Transverse colon (tissue), 4 donors: ENCODE measurements at regions not wholly inside any gene's neighbourhood (a gene's known extent, or its start where the extent isn't known, plus 50 kb on each side); places are given as distances from the start of the nearest gene placed in this dataset.

Experiments
- DNase-seq: peaks from one replicate; pipeline ENCODE4 v3.0.0-alpha.2; 2019
- H3K27ac ChIP-seq, 4 donors: fragments of 200-600 bp; sonication (generic); 2 replicates each; pipeline ENCODE4 v1.5.1; 2016 to 2018; ENCODE audit warnings: inconsistent platforms in 4 of 4
- H3K27me3 ChIP-seq: fragments of 200-600 bp; sonication (generic); 2 replicates; pipeline ENCODE4 v1.5.1; 2017; ENCODE audit warnings: inconsistent platforms
- H3K36me3 ChIP-seq, 4 donors: fragments of 200-600 bp; sonication (generic); 2 replicates each; pipeline ENCODE4 v1.5.1; 2017 to 2019; ENCODE audit warnings: inconsistent platforms in 4 of 4
- H3K4me1 ChIP-seq, 4 donors: fragments of 200-600 bp; sonication (generic); 2 replicates each; pipeline ENCODE4 v1.5.1; 2017 to 2020; ENCODE audit warnings: inconsistent platforms in 4 of 4
- H3K4me3 ChIP-seq, 4 donors: fragments of 200-600 bp; sonication (generic); 1 replicate in 1 of 4; 2 replicates in 3 of 4; pipeline versions ENCODE4 v1.5.1 to v1.6.1; 2017 to 2019; ENCODE audit warnings: inconsistent platforms in 4 of 4
- H3K9me3 ChIP-seq, 2 donors: fragments of 200-600 bp; sonication (generic); 2 replicates each; pipeline ENCODE4 v1.5.1; 2017 to 2019; ENCODE audit warnings: inconsistent platforms in 2 of 2
- EP300 ChIP-seq: sonication (generic); formaldehyde crosslinking; IDR thresholded peaks from one replicate; pipeline ENCODE4 v1.6.1; 2017; ENCODE audit warnings: antibody characterized with exemption, low read depth
- POLR2A ChIP-seq: fragments of 450-650 bp; IDR thresholded peaks from one replicate; pipeline ENCODE4 v1.6.1; 2016; ENCODE audit warnings: antibody characterized with exemption, mild to moderate bottlenecking, moderate library complexity
- POLR2AphosphoS5 ChIP-seq, 3 donors: sonication (generic); formaldehyde crosslinking; IDR thresholded peaks; one replicate each; pipeline ENCODE4 v1.6.1; 2016; ENCODE audit warnings: antibody characterized with exemption in 3 of 3
- WGBS, 2 donors: methylation state at CpG; one replicate each; pipeline ENCODE4 v1.1.5; 2018; ENCODE audit warnings: low coverage in 1 of 2; 5-methylcytosine and 5-hydroxymethylcytosine counted together
- in situ Hi-C, 4 donors: fragments of 200-750 bp; cut with MboI; loops; one replicate each; pipeline versions ENCODE4 v1.15.0 to v1.15.1; 2017; ENCODE audit warnings: low sequenced_read_pairs in 3 of 4, low pct_ligation_motif_present in 1 of 4, low pct_unique_long_range_greater_than_20kb in 1 of 4
- intact Hi-C: fragments of 100-400 bp; cut with DNase I; formaldehyde crosslinking; loops from one replicate; pipeline ENCODE4 v1.15.1; 2023; ENCODE audit warnings: low total_unique reads
- TF ChIP-seq, protein P1 (sequence below), 5 experiments: fragments of 200-600 bp in 3 of 5; fragments of 450-650 bp in 2 of 5; sonication (generic) in 3 of 5; IDR thresholded peaks; 1 replicate in 2 of 5; 2 replicates in 3 of 5; pipeline ENCODE4 v1.5.1; 2016 to 2017; ENCODE audit warnings: antibody characterized with exemption in 5 of 5, inconsistent platforms in 3 of 5, mild to moderate bottlenecking in 2 of 5, moderate library complexity in 1 of 5

DNA sequence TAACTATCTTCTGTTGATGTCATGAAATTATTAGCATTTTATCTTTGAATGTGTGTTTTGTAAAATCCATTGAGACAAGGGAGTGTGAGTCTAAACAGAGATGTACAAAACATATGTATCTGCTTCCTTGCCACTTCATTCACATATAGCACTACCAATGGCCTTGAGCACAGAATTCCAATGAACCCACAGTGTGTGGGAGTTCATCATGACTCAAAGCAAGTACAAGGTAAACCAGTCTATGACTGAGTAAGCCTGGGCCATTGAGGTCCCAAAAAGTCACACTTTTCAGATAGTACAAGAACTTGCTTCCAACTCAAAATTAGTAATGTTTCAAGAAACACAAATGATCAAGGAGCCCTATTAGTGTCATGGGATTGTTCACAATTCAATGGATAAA lies 218.6 kb downstream of the MANEA start:
- intact Hi-C loops = no loop called here
- no peaks in the 10 kb centered on the region for H3K36me3 ChIP-seq
- no peak for DNase-seq
- TF ChIP-seq EP300 = no peak
- no peak for TF ChIP-seq POLR2AphosphoS5 (IDR thresholded peaks at IDR 0.05)
- H3K27ac ChIP-seq = no peak overlapping the region
- no peaks in the 10 kb centered on the region for H3K27me3 ChIP-seq
- H3K4me1 ChIP-seq = no peaks in the 10 kb centered on the region
- in situ Hi-C loops = no loop called here
- H3K4me3 ChIP-seq = no peak overlapping the region
- no peaks in the 10 kb centered on the region for H3K9me3 ChIP-seq

DNA sequence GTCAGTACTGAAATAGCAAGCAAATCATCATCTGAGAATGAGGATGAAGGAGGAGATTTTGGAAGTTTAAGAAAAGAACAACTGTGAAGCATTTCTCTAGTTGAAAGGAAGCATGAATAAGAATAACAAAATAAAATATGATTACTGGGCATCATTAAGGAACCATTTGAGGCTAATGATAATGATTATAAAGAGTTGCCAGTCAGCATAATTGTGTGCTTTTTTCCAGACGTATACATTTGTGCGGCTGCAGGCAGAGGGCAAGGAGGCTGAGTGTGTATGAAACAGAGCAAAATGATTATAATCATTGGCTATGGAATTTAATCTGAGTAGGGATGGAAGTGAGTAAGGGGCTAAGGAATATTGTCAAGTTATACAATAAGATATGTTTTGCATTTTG lies 218.7 kb upstream of the FUT9 start:
- Histone ChIP-seq H3K4me3 (no peak overlapping the region), H3K36me3 (no peaks in the 10 kb centered on the region), H3K27me3 (no peaks in the 10 kb centered on the region), H3K9me3 (no peaks in the 10 kb centered on the region), H3K4me1 (no peaks in the 10 kb centered on the region), H3K27ac (no peak overlapping the region)
- 87 to 88% methylated on average over 2 of the region's 2 CpGs for WGBS, 2 donors
- DNase-seq = no peak
- in situ Hi-C loops = no loop called here
- TF ChIP-seq POLR2AphosphoS5 (IDR thresholded peaks at IDR 0.05) (no peak), POLR2A (no peak), EP300 (no peak)
- TF ChIP-seq, protein P1, sequence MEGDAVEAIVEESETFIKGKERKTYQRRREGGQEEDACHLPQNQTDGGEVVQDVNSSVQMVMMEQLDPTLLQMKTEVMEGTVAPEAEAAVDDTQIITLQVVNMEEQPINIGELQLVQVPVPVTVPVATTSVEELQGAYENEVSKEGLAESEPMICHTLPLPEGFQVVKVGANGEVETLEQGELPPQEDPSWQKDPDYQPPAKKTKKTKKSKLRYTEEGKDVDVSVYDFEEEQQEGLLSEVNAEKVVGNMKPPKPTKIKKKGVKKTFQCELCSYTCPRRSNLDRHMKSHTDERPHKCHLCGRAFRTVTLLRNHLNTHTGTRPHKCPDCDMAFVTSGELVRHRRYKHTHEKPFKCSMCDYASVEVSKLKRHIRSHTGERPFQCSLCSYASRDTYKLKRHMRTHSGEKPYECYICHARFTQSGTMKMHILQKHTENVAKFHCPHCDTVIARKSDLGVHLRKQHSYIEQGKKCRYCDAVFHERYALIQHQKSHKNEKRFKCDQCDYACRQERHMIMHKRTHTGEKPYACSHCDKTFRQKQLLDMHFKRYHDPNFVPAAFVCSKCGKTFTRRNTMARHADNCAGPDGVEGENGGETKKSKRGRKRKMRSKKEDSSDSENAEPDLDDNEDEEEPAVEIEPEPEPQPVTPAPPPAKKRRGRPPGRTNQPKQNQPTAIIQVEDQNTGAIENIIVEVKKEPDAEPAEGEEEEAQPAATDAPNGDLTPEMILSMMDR (IDR thresholded peaks at IDR 0.05) = no peak
- intact Hi-C loops = no loop called here

DNA sequence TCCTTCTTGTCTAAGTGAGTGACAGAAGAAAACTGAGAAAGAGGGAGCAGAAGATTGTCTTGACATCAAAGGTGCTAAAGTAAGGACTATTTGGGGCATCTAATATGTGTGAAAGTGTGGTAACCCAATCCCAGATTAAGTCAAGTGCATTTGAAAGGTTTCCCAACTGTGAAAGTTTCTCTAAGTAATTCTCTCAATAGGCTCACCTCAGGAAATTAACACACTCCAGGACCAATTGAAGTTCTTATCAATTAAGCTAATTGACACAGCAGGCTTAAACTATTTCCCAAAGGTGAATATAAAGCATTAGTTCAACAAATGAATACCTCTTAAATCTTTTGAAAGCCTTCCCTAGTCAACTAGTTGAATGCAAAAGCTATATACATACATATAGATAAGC lies 212.8 kb upstream of the FUT9 start:
- no peak for DNase-seq
- intact Hi-C loops (no loop called here), in situ Hi-C loops (no loop called here)
- Histone ChIP-seq H3K9me3 (no peaks in the 10 kb centered on the region), H3K4me3 (no peak overlapping the region), H3K36me3 (no peaks in the 10 kb centered on the region), H3K27me3 (no peaks in the 10 kb centered on the region), H3K27ac (no peak overlapping the region), H3K4me1 (no peaks in the 10 kb centered on the region)
- TF ChIP-seq, protein P1 (IDR thresholded peaks at IDR 0.05) = no peak
- no peak for TF ChIP-seq POLR2A
- no peak for TF ChIP-seq POLR2AphosphoS5 (IDR thresholded peaks at IDR 0.05)
- no peak for TF ChIP-seq EP300

DNA sequence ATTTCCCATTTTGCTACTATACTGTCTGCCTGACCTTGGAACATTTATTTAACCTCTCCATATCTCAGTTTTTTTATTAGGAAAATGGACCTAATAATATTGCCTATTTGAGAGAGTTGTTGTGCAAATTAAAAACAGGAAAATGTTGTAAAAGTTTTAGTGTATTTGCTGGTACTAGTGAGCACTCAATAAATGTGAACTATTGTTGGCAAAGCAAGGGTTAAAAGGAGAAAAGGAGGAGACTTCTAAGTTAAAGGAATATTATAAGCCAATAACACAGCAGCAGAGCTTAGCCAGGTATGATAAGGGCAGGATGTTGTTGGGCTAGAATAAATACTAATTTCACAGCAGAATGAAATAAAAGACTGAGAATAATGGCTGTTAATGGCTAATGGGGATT lies 211.9 kb upstream of the FUT9 start:
- no peaks in the 10 kb centered on the region for H3K4me1 ChIP-seq
- H3K27me3 ChIP-seq = no peaks in the 10 kb centered on the region
- no peak overlapping the region for H3K4me3 ChIP-seq
- no peak overlapping the region for H3K27ac ChIP-seq
- no peak for TF ChIP-seq POLR2A
- no peak for TF ChIP-seq POLR2AphosphoS5 (IDR thresholded peaks at IDR 0.05)
- TF ChIP-seq EP300 = no peak
- TF ChIP-seq, protein P1 (IDR thresholded peaks at IDR 0.05) = no peak
- in situ Hi-C loops = no loop called here
- DNase-seq = no peak
- H3K36me3 ChIP-seq = no peaks in the 10 kb centered on the region
- intact Hi-C loops = no loop called here
- H3K9me3 ChIP-seq = no peaks in the 10 kb centered on the region

DNA sequence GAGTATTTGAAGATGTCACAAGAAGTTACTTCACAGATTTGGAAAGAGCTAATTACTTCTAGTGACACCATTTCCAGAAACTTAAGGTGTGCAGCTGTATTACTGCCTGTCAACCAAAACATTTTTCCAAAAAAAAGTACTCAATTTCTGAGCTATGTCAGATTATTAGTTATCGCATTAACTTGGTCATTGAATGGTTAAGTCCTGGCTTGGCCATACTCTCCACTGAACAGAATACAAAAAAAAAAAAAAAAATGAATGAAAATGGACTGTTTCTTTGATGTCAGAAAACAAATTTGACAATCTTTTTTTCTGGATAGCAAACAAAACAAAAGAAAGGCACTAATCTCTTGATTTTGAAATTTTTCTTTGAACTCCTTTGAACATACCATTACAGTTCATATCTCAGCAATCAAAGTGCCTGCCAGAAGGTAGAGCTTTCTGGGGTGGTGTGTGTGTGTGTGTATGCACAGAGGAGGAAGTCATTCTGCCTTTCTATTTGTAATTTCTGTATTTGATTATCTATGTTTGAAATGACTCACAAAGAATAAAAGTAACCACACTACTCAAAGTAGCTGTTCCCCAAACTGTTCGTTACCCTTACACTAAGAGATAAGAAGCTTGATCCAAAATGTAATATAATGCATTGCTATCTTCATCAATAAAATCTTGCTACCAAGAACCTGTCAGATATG lies 210.8 kb upstream of the FUT9 start:
- intact Hi-C loops = no loop called here
- no peaks in the 10 kb centered on the region for H3K27me3 ChIP-seq
- no peaks in the 10 kb centered on the region for H3K9me3 ChIP-seq
- TF ChIP-seq EP300 = no peak
- no peak for TF ChIP-seq POLR2AphosphoS5 (IDR thresholded peaks at IDR 0.05)
- no peak for TF ChIP-seq POLR2A
- TF ChIP-seq, protein P1 (IDR thresholded peaks at IDR 0.05) = no peak
- DNase-seq = no peak
- H3K4me3 ChIP-seq = no peak overlapping the region
- 55 to 56% methylated on average over 2 of the region's 2 CpGs for WGBS, 2 donors
- no peaks in the 10 kb centered on the region for H3K4me1 ChIP-seq
- H3K27ac ChIP-seq = no peak overlapping the region
- H3K36me3 ChIP-seq = no peaks in the 10 kb centered on the region
- in situ Hi-C loops = no loop called here
